Body of pancreas (tissue), 4 donors: ENCODE measurements at regions not wholly inside any gene's neighbourhood (a gene's known extent, or its start where the extent isn't known, plus 50 kb on each side); places are given as distances from the start of the nearest gene placed in this dataset.
"Not testable (repeated sequence)": the region's sequence is repeated elsewhere in the genome, so short reads cannot be mapped to it uniquely, and the experiment has no call there.

Source experiments
- ATAC-seq: fragments of 150-250 bp; one replicate; pipeline ENCODE4 v1.9.1; 2016
- DNase-seq, 4 donors: peaks; one replicate each; pipeline ENCODE4 v3.0.0-alpha.2; 2019
- H3K27ac ChIP-seq, 4 donors: fragments of 200-600 bp; sonication (generic); 1 replicate in 3 of 4; 2 replicates in 1 of 4; pipeline versions ENCODE4 v1.5.1 to v1.6.1; 2016 to 2019; ENCODE audit warnings: mild to moderate bottlenecking in 1 of 4, mixed read lengths in 1 of 4, moderate library complexity in 1 of 4
- H3K27me3 ChIP-seq, 2 donors: fragments of 200-600 bp; sonication (generic); one replicate each; pipeline ENCODE4 v1.6.0; 2016; ENCODE audit warnings: mild to moderate bottlenecking in 1 of 2
- H3K36me3 ChIP-seq, 2 donors: fragments of 200-600 bp; sonication (generic); replicated peaks in 1 of 2; 2 replicates each; pipeline ENCODE4 v1.5.1; 2016; ENCODE audit warnings: low read depth in 2 of 2; ENCODE audit not compliant: insufficient read depth in 1 of 2
- H3K4me1 ChIP-seq: fragments of 200-600 bp; sonication (generic); one replicate; pipeline ENCODE4 v1.6.0; 2016
- H3K4me3 ChIP-seq, 2 donors: fragments of 200-600 bp; sonication (generic); 1 replicate in 1 of 2; 2 replicates in 1 of 2; pipeline ENCODE4 v1.5.1; 2016 to 2019
- H3K9me3 ChIP-seq, 3 donors: fragments of 200-600 bp; sonication (generic); 1 replicate in 2 of 3; 2 replicates in 1 of 3; pipeline ENCODE4 v1.5.1; 2016
- CTCF ChIP-seq, 7 experiments: fragments of 450-650 bp in 4 of 7; fragments of 200-600 bp in 3 of 7; sonication (generic) in 3 of 7; IDR thresholded peaks; one replicate each; pipeline ENCODE4 v1.5.1; 2016 to 2019; ENCODE audit warnings: antibody characterized with exemption in 7 of 7
- POLR2A ChIP-seq, 3 donors: fragments of 450-650 bp; IDR thresholded peaks; one replicate each; pipeline ENCODE4 v1.6.1; 2016; ENCODE audit warnings: antibody characterized with exemption in 3 of 3, mild to moderate bottlenecking in 2 of 3
- WGBS, 2 donors: methylation state at CpG; one replicate each; pipeline ENCODE4 v1.1.5; 2017; 5-methylcytosine and 5-hydroxymethylcytosine counted together
- intact Hi-C: fragments of 100-400 bp; cut with DNase I; formaldehyde crosslinking; loops from one replicate; pipeline ENCODE4 v1.15.1; 2023

- no peak for TF ChIP-seq POLR2A (IDR thresholded peaks at IDR 0.05)
- TF ChIP-seq CTCF (IDR thresholded peaks at IDR 0.05): no peak
- no peaks in the 10 kb centered on the region for H3K9me3 ChIP-seq
- no peak for ATAC-seq
- WGBS, 2 donors: 61 to 76% methylated on average over 1 of the region's 1 CpG
- no peaks in the 10 kb centered on the region for H3K27me3 ChIP-seq
- DNase-seq: no peak
- H3K27ac ChIP-seq: no peak overlapping the region
- H3K36me3 ChIP-seq: no peaks in the 10 kb centered on the region
- intact Hi-C loops: no loop called here
- H3K4me3 ChIP-seq: no peak overlapping the region
- H3K4me1 ChIP-seq: no peaks in the 10 kb centered on the region
Observed at GRCh38 chr13:90592943-90593342, 754.5 kb upstream of the MIR17HG start.

GRCh38 chr13:90594681-90595080 lies 752.8 kb upstream of the MIR17HG start:
- Histone ChIP-seq H3K4me3 (no peak overlapping the region), H3K9me3 (no peaks in the 10 kb centered on the region), H3K36me3 (no peaks in the 10 kb centered on the region), H3K4me1 (no peaks in the 10 kb centered on the region), H3K27ac (no peak overlapping the region), H3K27me3 (no peaks in the 10 kb centered on the region)
- ATAC-seq (no peak), DNase-seq (no peak)
- 80 to 94% methylated on average over 1 of the region's 1 CpG for WGBS, 2 donors
- TF ChIP-seq POLR2A (IDR thresholded peaks at IDR 0.05): no peak
- TF ChIP-seq CTCF (IDR thresholded peaks at IDR 0.05): no peak
- intact Hi-C loops: no loop called here

GRCh38 chr13:90605664-90606063 lies 741.8 kb upstream of the MIR17HG start:
- TF ChIP-seq CTCF (IDR thresholded peaks at IDR 0.05) (no peak), POLR2A (IDR thresholded peaks at IDR 0.05) (no peak)

GRCh38 chr13:90606921-90607320 lies 740.6 kb upstream of the MIR17HG start:
- H3K4me1 ChIP-seq, DNase-seq, H3K4me3 ChIP-seq, intact Hi-C loops, H3K27ac ChIP-seq, H3K9me3 ChIP-seq, H3K27me3 ChIP-seq, ATAC-seq, H3K36me3 ChIP-seq: not testable (repeated sequence)
- WGBS, 2 donors: 87 to 89% methylated on average over 6 of the region's 6 CpGs

More at GRCh38 chr13:90605664-90606063, 741.8 kb upstream of the MIR17HG start:
- no peaks in the 10 kb centered on the region for H3K9me3 ChIP-seq
- H3K4me1 ChIP-seq: no peaks in the 10 kb centered on the region
- H3K4me3 ChIP-seq: no peak overlapping the region
- H3K27ac ChIP-seq: no peak overlapping the region
- DNase-seq: no peak
- H3K36me3 ChIP-seq: no peaks in the 10 kb centered on the region
- no peaks in the 10 kb centered on the region for H3K27me3 ChIP-seq
- intact Hi-C loops: no loop called here
- 85 to 86% methylated on average over 1 of the region's 1 CpG for WGBS, 2 donors
- no peak for ATAC-seq

GRCh38 chr13:90612391-90612790 lies 735.1 kb upstream of the MIR17HG start:
- DNase-seq (no peak), ATAC-seq (no peak)
- Histone ChIP-seq H3K27ac (no peak overlapping the region), H3K9me3 (no peaks in the 10 kb centered on the region), H3K4me1 (no peaks in the 10 kb centered on the region), H3K36me3 (no peaks in the 10 kb centered on the region), H3K4me3 (no peak overlapping the region), H3K27me3 (no peaks in the 10 kb centered on the region)
- WGBS, 2 donors: 90 to 94% methylated on average over 2 of the region's 2 CpGs
- TF ChIP-seq CTCF (IDR thresholded peaks at IDR 0.05) (no peak), POLR2A (IDR thresholded peaks at IDR 0.05) (no peak)
- intact Hi-C loops: no loop called here
